HG03558 (cell line): ENCODE measurements at regions not wholly inside any gene's neighbourhood (a gene's known extent, or its start where the extent isn't known, plus 50 kb on each side); places are given as distances from the start of the nearest gene placed in this dataset.

ENCODE experiments used
- ATAC-seq: cut with Tn5 transposase; IDR thresholded peaks from one replicate; pipeline ENCODE4 v1.9.1; 2021; ENCODE audit warnings: moderate number of reproducible peaks; ENCODE audit not compliant: unreplicated experiment; ENCODE audit errors: extremely low read depth

GRCh38 chr3:107235193-107235927, 141.9 kb upstream of the CCDC54 start:
- ATAC-seq = no peak

- ATAC-seq = peak; percentile 35
Observed at GRCh38 chr3:107235928-107236315, 141.3 kb upstream of the CCDC54 start.

GRCh38 chr3:107236655-107237337, 140.4 kb upstream of the CCDC54 start:
- ATAC-seq = no peak

GRCh38 chr3:107238787-107239186, 138.5 kb upstream of the CCDC54 start:
- no peak for ATAC-seq

GRCh38 chr3:107239703-107240102, 137.5 kb upstream of the CCDC54 start:
- ATAC-seq = no peak

- ATAC-seq = peak; percentile 87
Observed at GRCh38 chr3:107240183-107241091, 136.8 kb upstream of the CCDC54 start.

- no peak for ATAC-seq
Observed at GRCh38 chr3:107241217-107241616, 136.0 kb upstream of the CCDC54 start.

- no peak for ATAC-seq
Observed at GRCh38 chr3:107242579-107242978, 134.7 kb upstream of the CCDC54 start.

GRCh38 chr3:107247116-107247515, 130.1 kb upstream of the CCDC54 start:
- no peak for ATAC-seq

GRCh38 chr3:107249132-107249531, 128.1 kb upstream of the CCDC54 start:
- ATAC-seq = no peak

GRCh38 chr3:107250221-107250620, 127.0 kb upstream of the CCDC54 start:
- ATAC-seq = no peak

GRCh38 chr3:107251819-107252218, 125.4 kb upstream of the CCDC54 start:
- ATAC-seq = no peak

GRCh38 chr3:107256963-107257362, 120.3 kb upstream of the CCDC54 start:
- no peak for ATAC-seq

- no peak for ATAC-seq
Observed at GRCh38 chr3:107258300-107258699, 118.9 kb upstream of the CCDC54 start.

GRCh38 chr3:107260207-107260606, 117.0 kb upstream of the CCDC54 start:
- no peak for ATAC-seq

GRCh38 chr3:107263269-107264021, 113.8 kb upstream of the CCDC54 start:
- no peak for ATAC-seq

GRCh38 chr3:107264888-107265287, 112.4 kb upstream of the CCDC54 start:
- ATAC-seq = no peak

GRCh38 chr3:107265526-107265925, 111.7 kb upstream of the CCDC54 start:
- ATAC-seq = no peak

- no peak for ATAC-seq
Observed at GRCh38 chr3:107268469-107268868, 108.8 kb upstream of the CCDC54 start.

- ATAC-seq = no peak
Observed at GRCh38 chr3:107269136-107269535, 108.1 kb upstream of the CCDC54 start.
